IPS-18a (cell line): ENCODE measurements at regions not wholly inside any gene's neighbourhood (a gene's known extent, or its start where the extent isn't known, plus 50 kb on each side); places are given as distances from the start of the nearest gene placed in this dataset.

Experiments
- H3K27ac ChIP-seq: one replicate; pipeline ENCODE4 v1.5.1; 2013; ENCODE audit warnings: low read length
- H3K27me3 ChIP-seq: one replicate; pipeline ENCODE4 v1.6.1; 2013; ENCODE audit warnings: mild to moderate bottlenecking, low read length; ENCODE audit not compliant: control insufficient read depth, insufficient read depth
- H3K36me3 ChIP-seq: one replicate; pipeline ENCODE4 v1.6.1; 2013; ENCODE audit warnings: low read depth, low read length; ENCODE audit not compliant: control insufficient read depth
- H3K4me1 ChIP-seq: one replicate; pipeline ENCODE4 v1.6.1; 2013; ENCODE audit warnings: low read depth, low read length; ENCODE audit not compliant: control insufficient read depth
- H3K4me3 ChIP-seq: one replicate; pipeline ENCODE4 v1.5.1; 2013; ENCODE audit warnings: low read length
- H3K9ac ChIP-seq: one replicate; pipeline ENCODE4 v1.6.1; 2013; ENCODE audit warnings: mild to moderate bottlenecking, low read length, moderate library complexity
- H3K9me3 ChIP-seq: one replicate; pipeline ENCODE4 v1.6.1; 2013; ENCODE audit warnings: low read depth, low read length; ENCODE audit not compliant: control insufficient read depth

GRCh38 chr2:12577567-12578253, 139.0 kb upstream of the TRIB2 start:
- Histone ChIP-seq H3K27ac (no peak overlapping the region), H3K9ac (no peak overlapping the region), H3K4me3 (no peak overlapping the region), H3K36me3 (no peaks in the 10 kb centered on the region), H3K9me3 (no peaks in the 10 kb centered on the region), H3K27me3 (no peaks in the 10 kb centered on the region), H3K4me1 (no peaks in the 10 kb centered on the region)

GRCh38 chr2:12579018-12579417, 137.7 kb upstream of the TRIB2 start:
- Histone ChIP-seq H3K27me3 (no peaks in the 10 kb centered on the region), H3K9me3 (no peaks in the 10 kb centered on the region), H3K9ac (no peak overlapping the region), H3K4me3 (no peak overlapping the region), H3K36me3 (no peaks in the 10 kb centered on the region), H3K4me1 (no peaks in the 10 kb centered on the region), H3K27ac (no peak overlapping the region)

- Histone ChIP-seq H3K9me3 (no peaks in the 10 kb centered on the region), H3K27ac (no peak overlapping the region), H3K9ac (no peak overlapping the region), H3K36me3 (no peaks in the 10 kb centered on the region), H3K27me3 (no peaks in the 10 kb centered on the region), H3K4me3 (no peak overlapping the region), H3K4me1 (no peaks in the 10 kb centered on the region)
Measured at GRCh38 chr2:12584338-12584737, 132.4 kb upstream of the TRIB2 start.

- no peak overlapping the region for H3K9ac ChIP-seq
- no peaks in the 10 kb centered on the region for H3K4me1 ChIP-seq
- no peaks in the 10 kb centered on the region for H3K9me3 ChIP-seq
- no peak overlapping the region for H3K4me3 ChIP-seq
- no peaks in the 10 kb centered on the region for H3K36me3 ChIP-seq
- H3K27me3 ChIP-seq = no peaks in the 10 kb centered on the region
- no peak overlapping the region for H3K27ac ChIP-seq
Measured at GRCh38 chr2:12585784-12586183, 131.0 kb upstream of the TRIB2 start.

- Histone ChIP-seq H3K4me3 (no peak overlapping the region), H3K36me3 (no peaks in the 10 kb centered on the region), H3K27me3 (no peaks in the 10 kb centered on the region), H3K9me3 (no peaks in the 10 kb centered on the region), H3K4me1 (no peaks in the 10 kb centered on the region), H3K27ac (no peak overlapping the region), H3K9ac (no peak overlapping the region)
Measured at GRCh38 chr2:12587228-12587627, 129.5 kb upstream of the TRIB2 start.

GRCh38 chr2:12587729-12588522, 128.8 kb upstream of the TRIB2 start:
- Histone ChIP-seq H3K36me3 (no peaks in the 10 kb centered on the region), H3K9me3 (no peaks in the 10 kb centered on the region), H3K9ac (no peak overlapping the region), H3K27me3 (no peaks in the 10 kb centered on the region), H3K4me3 (no peak overlapping the region), H3K4me1 (no peaks in the 10 kb centered on the region), H3K27ac (no peak overlapping the region)

- Histone ChIP-seq H3K4me1 (no peaks in the 10 kb centered on the region), H3K9ac (no peak overlapping the region), H3K27ac (no peak overlapping the region), H3K36me3 (no peaks in the 10 kb centered on the region), H3K27me3 (no peaks in the 10 kb centered on the region), H3K9me3 (no peaks in the 10 kb centered on the region), H3K4me3 (no peak overlapping the region)
Measured at GRCh38 chr2:12588986-12589385, 127.8 kb upstream of the TRIB2 start.

- H3K36me3 ChIP-seq = no peaks in the 10 kb centered on the region
- H3K4me3 ChIP-seq = no peak overlapping the region
- H3K4me1 ChIP-seq = no peaks in the 10 kb centered on the region
- no peaks in the 10 kb centered on the region for H3K27me3 ChIP-seq
- no peaks in the 10 kb centered on the region for H3K9me3 ChIP-seq
- H3K9ac ChIP-seq = no peak overlapping the region
- no peak overlapping the region for H3K27ac ChIP-seq
Measured at GRCh38 chr2:12589802-12590320, 126.9 kb upstream of the TRIB2 start.

GRCh38 chr2:12592296-12592695, 124.4 kb upstream of the TRIB2 start:
- no peak overlapping the region for H3K9ac ChIP-seq
- H3K9me3 ChIP-seq = no peaks in the 10 kb centered on the region
- H3K27me3 ChIP-seq = no peaks in the 10 kb centered on the region
- H3K36me3 ChIP-seq = no peaks in the 10 kb centered on the region
- H3K4me3 ChIP-seq = no peak overlapping the region
- no peak overlapping the region for H3K27ac ChIP-seq
- H3K4me1 ChIP-seq = no peaks in the 10 kb centered on the region

- no peaks in the 10 kb centered on the region for H3K36me3 ChIP-seq
- H3K9ac ChIP-seq = no peak overlapping the region
- no peak overlapping the region for H3K4me3 ChIP-seq
- no peak overlapping the region for H3K27ac ChIP-seq
- H3K27me3 ChIP-seq = no peaks in the 10 kb centered on the region
- no peaks in the 10 kb centered on the region for H3K9me3 ChIP-seq
- H3K4me1 ChIP-seq = no peaks in the 10 kb centered on the region
Measured at GRCh38 chr2:12594590-12594989, 122.1 kb upstream of the TRIB2 start.

GRCh38 chr2:12596771-12597170, 120.0 kb upstream of the TRIB2 start:
- Histone ChIP-seq H3K27ac (no peak overlapping the region), H3K4me1 (no peaks in the 10 kb centered on the region), H3K27me3 (no peaks in the 10 kb centered on the region), H3K36me3 (no peaks in the 10 kb centered on the region), H3K9ac (no peak overlapping the region), H3K9me3 (no peaks in the 10 kb centered on the region), H3K4me3 (no peak overlapping the region)

- Histone ChIP-seq H3K36me3 (no peaks in the 10 kb centered on the region), H3K4me3 (no peak overlapping the region), H3K4me1 (no peaks in the 10 kb centered on the region), H3K27me3 (no peaks in the 10 kb centered on the region), H3K9me3 (no peaks in the 10 kb centered on the region), H3K27ac (no peak overlapping the region), H3K9ac (no peak overlapping the region)
Measured at GRCh38 chr2:12597610-12598009, 119.1 kb upstream of the TRIB2 start.
